ENCODE measurements at regions not wholly inside any gene's neighbourhood (a gene's known extent, or its start where the extent isn't known, plus 50 kb on each side); places are given as distances from the start of the nearest gene placed in this dataset.

DNA sequence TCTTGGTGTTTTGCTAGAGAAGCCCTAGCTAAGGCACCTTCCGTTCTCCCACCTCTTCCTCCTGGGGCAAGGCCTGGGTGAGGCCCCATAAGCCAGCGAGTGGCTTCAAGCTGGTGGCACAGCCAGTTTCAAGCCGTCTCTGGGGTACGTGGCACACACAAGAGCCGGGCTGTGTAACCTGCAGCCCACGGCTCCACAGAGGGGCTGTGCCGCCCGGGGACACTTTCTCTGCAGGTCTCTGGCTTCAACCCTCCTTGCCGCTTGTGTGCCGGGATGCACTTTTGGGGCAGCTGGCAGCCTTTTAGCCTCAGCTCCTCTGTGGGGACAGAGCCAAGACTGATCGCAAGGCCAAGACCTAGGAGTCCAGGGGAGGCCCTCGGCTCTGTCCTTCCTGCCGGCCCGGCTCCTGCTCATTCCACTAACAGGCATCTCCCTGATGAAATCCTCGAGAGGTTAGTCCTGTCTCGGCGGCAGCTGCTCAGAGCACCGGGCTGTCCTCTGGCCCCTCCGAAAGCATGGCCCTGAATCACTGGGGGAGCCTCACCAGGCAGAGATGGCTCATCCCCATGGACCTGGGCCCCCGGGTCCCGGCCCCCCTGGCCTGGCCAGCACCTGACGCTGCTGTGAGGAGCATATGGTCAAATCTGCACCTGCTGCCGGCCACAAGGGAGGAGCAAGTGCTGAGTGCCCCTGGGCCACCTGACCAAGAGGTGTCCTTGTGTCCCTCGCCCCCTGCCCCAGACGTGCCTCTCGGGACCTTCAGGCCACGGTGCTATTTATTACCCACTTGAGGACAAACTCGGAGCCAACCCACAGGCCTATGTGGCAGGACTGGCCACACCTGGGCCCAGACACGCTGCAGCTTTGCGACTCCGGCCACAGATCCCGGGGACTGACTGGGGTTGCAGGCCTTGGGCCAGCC, 98.5 kb downstream of the METRNL start:
- no peak for DNase-seq

DNA sequence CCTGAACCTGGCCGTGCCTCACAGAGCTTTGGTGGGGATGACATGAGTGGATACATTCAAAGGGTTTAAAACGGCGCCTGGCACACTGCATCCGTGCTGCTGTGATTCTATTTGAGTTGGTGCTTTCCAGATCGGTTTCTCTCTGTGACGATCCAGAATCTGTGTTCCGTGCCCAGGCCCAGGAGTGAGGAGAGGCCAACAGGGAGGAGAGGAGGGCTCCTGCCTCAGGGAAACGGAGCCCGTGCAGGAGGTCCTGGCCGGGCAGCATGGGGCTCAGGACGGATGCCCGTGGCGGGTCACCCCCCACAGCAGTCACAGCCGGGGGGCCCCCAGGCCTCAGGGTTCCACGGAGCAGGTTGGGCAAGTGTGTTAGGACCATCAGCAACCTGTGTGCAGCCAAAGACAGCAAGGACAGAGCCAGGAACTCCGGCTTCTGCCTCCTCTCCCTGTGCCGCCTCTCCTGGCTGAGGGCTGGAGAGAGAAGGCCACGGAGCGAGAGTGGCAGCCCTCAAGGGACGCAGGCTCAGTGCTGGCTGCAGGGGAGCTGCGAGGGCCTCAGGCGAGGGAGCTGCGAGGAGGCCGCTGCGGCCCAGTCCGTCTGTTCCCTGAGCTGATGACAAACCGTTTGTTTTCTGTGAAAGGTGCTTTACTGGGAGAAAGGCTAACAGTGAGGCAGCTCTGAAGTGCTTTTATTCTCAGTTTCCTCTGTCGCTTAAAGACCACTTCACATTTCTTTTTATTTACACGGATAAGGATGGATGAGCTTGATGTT, 99.3 kb downstream of the METRNL start:
- DNase-seq, result no peak

DNA sequence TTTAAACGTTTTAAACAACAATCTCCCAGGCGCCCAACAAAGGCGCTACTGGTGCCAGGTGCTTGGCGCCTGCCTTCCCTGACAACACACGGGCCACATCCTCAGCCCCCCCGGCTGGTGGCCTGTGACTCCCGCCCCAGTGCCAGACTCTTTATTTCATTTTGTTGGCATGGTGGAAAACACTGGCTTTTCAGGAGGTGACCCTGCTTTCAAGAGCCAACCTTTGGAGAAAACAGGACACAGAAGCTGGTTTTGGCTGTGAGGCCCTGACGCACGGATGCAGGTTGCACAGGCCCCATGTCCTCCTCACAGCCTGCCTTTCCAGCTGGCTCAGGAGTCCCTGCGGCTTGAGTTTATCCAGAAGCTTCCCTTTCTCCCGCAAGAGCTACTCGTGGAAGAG, 100.0 kb downstream of the METRNL start:
- DNase-seq, result no peak

DNA sequence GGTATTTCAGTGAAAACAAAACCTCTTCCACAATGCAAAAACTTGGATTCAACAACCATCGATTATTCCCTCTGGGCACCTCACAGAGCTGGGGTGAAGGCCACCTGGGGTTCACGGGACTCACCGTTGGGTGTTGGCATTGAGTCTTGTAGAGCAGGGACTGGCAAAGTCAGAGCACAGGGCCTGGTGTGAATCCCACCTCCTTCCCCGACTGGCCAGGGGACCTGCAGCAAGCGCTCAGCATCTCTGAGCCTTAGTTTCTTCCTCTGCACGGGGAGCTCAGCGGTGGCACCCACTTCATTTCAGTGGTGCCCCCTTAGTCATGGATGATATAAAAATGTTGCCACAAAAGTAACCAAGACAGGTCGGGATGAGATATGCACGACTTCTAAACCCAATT, 100.4 kb downstream of the METRNL start:
- DNase-seq, result no peak

DNA sequence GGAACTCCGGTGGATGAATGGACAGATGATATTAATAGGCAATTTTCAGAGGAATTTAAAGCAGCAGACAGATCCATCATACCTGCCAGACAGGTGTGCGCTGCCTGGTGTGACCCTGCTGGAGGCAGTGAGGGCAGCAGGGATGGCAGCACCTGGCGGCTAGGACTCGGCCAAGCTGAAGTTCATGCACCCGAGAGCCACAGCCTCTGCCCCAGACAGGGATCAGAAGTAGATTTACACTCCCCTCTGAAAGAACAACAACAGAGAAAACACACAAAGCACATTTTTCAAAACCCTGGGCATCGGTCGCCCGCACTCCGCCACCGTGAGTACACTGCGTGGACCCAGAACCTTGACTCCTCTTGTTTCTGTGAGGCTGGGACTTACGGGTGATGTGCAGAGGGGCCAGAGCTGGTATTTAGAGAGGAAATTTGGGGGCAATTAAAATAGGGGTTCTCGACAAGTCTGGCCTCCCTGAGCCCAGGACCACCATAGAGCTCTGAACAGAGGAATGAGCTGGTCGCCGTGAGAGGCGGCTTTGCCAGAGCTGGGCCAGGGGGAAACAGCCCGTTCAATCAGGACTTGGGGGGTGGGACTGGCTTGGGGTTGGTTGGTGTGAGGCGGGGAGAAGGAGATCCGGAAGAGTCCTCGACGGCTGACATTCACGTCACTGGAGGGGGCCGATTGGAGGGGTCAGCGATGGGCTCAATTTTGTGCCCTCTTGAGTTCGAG, 101.0 kb downstream of the METRNL start:
- DNase-seq, result no peak

DNA sequence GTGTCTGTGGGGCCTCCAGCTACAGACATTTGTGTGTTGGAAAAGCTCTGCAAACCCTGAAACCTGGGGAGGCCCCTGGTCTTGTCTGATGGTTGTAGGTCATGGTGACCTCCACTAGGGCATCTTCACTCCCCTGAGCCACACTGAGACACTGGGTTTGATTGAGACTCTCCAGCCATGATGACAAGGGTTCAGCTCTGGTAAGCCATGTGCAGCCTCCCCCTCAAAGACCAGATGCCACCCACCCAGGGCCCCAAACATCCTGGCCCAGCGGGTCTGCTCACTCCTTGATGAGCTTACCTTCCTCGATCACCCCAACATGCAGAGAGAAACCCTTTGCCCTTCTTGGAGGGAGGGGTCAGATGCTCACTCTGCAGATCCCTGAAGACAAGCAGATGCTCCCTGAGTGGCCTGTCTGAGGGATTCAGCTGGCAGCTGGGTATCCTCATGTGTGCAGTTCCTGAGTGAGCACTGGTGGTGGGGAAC, 101.6 kb downstream of the METRNL start:
- no peak for DNase-seq

DNA sequence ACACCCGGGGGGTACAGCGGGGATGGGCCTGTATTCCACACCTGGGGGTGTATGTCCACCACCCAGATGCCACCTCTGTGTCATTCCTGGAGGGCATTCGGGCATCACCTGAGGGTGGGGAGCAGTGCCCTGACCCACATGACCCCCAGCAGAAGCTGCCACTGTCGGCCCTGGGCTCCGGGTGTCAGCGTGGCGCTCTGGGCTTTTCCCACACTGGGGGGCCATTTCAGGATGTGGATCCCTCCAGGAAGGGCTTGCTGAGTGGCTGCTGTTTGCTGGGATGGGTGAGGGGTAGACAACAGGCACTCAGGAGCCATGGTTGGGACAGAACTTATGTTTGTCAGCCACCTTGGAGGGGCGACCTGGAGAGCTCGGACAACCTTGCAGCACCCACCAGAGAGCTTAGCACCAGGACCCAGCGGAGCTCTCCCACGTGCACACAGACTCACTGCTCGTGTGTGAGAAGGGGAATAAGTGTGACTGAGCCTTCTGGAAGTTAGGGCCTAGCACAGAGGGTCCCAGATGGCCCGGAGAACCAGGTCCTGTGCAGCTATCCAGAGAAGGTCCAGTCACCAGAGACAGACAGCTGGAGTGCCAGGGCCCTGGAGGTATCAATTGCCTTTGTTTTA, 102.7 kb downstream of the METRNL start:
- DNase-seq, result no peak

DNA sequence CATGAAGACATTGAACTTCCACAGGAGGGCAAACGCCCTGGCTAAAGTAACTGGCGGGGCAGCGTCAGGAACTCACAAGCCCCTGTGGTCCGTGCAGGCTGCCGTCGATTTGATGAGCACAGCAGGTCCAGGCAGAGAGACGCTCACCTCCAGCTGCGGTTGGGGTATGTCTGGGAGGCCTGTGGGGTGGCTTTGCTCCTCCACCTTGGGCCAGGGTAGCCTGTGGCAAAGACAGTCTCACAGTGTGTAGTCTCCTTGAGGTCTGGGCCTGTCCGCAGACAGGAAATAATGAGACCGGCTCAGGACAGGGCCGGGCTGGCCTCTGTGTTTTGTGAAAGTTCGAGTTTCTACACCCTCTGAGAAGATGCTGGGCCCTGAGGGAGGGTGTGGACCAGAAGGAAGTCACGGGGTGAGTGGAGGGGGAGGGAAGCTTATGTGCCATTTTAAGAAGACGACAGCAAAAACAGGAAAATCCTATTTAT, 103.3 kb downstream of the METRNL start:
- DNase-seq, result no peak

DNA sequence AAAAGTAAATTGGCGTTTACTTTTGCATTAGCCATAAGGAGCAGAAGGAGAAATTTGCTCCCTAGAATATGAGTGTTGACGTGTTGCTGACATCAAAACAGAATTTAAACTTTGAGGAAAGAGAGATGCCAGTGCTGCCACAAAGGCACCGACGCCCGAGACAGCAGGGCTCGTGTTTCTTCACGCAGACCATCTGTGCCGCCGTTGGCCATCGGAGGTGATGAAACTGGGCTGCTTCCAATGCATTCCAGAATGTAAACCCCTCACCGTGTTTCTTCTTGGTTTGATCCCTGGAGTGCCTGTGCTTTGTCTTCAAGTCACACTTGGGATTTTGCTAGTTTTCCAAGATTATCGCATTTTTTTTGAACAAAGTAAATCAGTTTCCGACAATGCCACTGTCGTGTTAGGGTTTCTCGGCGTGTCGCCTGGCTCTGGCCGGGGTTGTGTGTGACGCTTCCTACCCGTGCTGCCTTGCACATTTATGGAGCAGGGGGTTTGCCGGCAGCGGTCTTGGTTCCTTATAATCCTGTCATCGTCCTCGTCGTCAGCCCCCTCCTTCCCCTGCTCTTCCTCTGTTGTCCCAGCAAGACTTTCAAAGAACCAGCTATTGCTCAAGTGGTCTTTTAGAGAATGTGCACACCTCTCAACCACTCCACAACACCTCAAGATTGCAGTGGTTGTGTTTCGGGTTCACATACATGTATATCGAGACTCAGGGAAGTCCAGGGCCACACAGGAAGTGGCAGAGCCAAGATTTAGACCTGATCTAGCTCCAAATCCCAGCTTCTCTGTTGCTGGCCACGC, 103.9 kb downstream of the METRNL start:
- DNase-seq, result no peak

DNA sequence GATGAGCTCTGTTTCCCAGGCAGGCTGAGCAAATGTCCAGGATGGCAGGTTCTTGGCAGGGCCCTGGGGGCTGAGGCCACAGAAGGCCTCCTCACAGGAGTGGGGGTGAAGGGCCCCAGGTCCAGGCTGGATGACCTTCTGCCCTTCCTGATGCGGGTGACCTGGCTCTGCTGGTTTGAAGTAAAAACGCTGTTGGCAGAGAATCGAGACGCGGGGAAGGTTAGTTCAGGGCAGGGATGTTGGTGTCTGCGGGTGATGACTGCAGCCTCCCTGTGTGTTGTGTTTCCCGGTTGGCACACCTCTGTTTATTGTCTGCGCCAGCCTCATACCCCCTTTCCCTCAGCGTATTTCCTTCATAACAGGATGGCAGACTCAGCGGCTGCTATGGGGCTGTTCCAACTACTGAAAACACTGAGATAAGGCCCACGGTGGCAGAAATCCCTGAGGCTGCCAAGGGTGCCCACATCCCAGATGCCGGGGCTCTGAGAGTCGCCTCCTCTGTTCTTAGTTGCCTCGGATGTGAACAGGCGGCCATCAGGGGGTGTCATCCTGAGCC, 104.6 kb downstream of the METRNL start:
- no peak for DNase-seq

DNA sequence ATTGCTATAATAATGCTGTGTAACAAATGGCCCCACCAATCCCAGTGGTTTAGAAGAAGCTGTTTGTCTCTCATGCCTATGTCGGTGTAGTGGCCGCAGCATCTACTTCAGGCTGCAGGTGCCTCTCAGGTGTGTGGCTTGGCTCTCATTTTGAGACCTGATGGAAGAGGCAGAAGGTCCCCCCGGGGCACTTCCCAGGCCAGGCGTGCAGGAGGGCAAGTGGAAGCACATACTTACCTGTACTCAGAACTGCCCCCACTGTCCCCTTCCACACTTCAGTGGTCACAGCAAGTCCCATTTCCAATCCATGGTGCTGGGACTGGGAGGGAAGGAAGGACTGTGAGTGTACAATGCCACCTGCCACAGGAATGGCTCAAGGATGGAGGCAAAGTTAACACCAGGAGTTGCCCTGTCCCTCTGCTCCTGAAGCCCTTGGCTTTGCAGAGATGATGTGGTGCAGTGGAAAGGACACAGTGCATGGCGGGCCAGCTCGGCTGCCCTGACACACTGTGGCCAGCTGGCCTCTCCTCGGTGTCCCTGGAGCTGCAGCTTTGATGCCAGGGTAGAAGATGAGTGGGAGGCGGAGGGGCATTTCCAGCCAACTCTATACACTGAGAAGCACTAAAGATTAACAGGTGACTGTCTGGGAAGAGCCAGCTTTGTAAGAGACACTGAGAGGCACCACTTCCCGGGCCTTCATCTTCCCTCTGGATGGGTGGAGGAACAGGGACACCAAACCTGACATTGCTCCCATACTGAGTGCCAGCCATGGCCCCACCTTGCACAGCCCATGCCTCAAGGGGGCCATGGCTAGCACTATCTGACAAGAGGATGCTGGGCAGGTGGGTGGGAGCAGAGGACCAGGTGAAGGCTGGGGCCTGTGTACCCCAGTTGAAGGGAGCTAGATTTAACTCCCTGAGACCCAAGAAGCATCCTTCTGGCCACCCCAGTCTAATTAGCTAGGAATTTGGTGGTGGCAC, 105.9 kb downstream of the METRNL start:
- no peak for DNase-seq

DNA sequence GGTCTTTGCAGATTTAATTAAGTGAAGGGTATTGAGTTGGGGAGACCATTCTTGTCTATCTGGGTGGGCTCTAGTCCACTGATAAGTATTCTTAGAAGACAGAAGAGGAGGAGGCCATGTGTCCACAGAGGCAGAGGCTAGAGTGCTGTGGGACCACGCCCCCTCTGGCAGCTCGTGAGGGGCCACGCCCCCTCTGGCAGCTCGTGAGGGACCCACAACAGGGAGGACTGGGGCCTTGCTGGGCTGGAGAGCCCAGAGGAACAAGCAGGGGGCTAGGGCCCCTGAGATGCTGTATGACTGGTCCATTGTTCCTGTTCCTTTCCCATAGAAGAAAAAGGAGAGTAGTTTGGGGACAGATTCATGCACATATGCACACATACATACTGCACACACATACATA, 106.8 kb downstream of the METRNL start:
- no peak for DNase-seq

DNA sequence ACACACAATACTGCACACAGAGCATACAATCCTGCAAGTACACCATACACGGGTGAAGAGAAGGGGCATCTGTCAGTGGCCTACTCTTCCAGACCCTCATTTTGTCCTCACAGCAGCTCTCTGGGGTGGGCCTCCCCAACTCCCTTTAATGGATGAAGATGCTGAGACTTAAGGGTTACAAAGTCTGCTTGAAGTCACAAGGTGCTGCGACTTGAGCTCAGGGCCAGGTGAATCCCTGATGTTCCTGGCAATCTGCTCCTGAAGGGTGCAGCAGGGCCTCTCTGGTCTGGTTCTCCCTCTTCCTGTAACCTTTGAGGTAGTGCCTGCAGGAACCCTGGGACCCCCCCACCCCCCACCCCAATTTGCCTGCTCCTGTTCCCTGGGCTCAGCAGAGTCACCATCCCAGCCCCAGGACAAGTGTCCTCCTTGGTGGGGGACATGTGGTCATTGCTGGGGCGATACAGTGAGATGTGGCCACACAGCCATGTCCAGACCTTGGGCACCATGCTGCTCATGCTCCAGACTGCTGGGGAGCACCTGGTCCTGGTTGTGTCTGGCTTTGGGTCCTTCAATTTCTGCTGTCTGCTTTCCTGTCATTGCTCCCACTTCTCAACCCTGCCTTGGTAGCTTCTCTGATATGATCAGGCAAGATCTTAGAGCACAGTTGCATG, 107.5 kb downstream of the METRNL start:
- DNase-seq, result no peak

DNA sequence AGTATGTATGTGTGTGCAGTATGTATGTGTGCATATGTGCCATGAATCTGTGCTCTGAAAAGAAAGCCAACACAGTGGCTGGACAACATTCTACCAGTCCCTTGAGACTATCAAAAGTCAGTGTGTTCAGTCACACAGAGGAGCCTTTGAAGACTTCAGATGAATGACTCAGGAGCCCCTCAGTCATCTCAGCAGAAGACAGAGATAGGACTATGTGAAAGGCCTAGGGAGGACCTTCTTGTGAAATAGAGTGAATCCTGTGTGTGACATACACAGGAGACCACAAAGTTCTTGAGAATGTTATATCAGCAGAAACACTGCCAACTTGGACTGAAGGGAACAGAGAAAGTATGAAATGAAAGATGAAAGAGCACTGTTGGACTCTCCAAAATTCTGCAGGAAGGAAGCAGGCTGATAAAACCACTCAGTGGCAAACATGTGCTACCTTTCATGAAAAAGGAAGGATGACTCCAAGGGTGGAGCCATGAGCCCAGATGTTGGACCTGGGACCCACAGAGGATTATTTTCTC, 108.4 kb downstream of the METRNL start:
- no peak for DNase-seq

DNA sequence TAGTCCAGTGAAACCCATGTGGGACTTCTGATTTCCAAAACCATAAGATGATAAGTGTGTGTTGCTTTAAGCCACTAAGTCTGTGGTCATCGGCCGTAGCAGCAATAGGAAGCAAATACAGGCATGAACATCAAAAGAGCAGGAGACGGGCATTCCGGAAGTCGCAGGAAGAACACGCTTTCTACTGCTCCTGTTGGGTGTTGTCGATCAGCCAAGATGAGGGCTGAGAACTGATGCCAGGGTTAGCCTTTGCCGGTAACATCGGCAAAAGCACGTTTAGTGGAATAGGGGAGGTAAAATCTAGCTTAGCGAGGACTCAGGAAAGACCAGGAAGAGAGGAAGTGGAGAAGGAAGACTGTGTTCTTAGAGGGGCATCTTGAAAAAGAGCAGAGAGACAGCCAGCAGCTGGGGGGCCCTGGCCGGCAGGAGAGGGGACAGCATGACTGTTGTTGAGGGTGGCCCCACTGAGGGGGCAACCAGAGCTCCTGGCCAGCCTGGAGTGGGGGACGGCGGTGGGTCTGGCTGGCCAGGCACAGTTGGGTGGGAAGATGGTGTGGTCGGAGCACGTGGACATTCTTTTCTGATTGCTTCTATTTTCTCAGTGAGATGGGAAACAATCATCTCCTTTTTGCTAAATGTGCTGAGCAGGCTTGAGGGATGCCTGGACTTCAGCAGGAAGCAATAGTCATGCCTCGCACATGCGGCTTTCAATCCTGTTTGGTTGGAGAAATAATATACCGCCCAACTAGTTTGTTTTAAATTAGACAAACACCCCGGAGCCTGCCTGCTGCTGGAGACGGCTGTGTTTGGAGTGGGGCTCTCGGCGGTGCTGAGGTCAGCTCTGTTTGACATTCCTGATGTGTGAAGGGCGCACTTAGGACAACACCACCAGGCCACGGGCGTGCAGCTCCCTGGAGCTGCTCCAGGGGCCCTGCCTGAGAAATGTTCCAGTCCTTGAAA, 109.9 kb downstream of the METRNL start:
- DNase-seq, result no peak

DNA sequence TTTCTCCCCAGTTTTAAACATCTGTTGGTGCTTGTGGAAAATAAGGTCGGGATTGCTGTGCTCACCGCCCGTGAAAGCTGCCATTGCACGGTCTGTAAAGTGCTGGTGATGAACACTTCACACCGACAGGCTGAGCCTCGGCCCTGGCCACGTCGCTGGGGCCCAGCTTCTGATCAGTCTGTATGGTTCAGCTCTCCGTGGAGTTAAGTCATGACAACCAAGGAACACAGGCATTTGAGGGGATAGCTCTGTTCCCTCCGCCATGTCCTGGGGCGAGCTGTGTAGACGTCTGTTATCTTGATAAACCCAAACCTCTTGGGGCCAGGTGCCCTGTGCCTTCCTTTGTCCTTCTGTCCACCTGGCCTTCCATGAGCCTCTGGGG, 110.6 kb downstream of the METRNL start:
- no peak for DNase-seq

Measured in anterior cingulate cortex (tissue), 58 donors.